ENCODE measurements at regions not wholly inside any gene's neighbourhood (a gene's known extent, or its start where the extent isn't known, plus 50 kb on each side); places are given as distances from the start of the nearest gene placed in this dataset.

DNA sequence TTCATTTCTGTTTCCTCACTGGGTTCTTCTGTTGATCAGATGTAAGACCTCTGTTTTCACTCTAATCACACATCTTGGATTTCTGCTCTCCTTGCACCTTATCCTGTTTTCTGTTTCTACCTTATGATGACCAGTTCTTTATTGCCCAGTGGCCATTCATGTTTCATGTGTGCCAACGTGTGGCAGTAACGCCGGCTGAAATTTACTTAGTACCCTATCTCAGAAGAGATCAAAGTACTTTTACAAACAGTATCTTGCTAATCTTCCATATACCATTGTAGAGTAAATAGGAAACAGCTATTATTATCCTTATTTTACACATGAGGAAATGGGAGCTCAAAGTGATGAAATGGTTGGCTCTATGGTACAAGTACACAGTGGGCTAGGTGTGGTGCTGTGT is 74.0 kb downstream of the GATA3 start:
- no peak overlapping the region for H3K27ac Mint-ChIP-seq
- no peak for ATAC-seq (replicated peaks)
- H3K27me3 Mint-ChIP-seq = no peaks in the 10 kb centered on the region
- H3K36me3 Mint-ChIP-seq (ENCODE audit: low read depth) = peaks cover 12% of the 10 kb centered on the region
- H3K9me3 Mint-ChIP-seq = no peaks in the 10 kb centered on the region
- H3K4me3 Mint-ChIP-seq = no peak overlapping the region
- H3K4me1 Mint-ChIP-seq = peaks cover 22% of the 10 kb centered on the region

DNA sequence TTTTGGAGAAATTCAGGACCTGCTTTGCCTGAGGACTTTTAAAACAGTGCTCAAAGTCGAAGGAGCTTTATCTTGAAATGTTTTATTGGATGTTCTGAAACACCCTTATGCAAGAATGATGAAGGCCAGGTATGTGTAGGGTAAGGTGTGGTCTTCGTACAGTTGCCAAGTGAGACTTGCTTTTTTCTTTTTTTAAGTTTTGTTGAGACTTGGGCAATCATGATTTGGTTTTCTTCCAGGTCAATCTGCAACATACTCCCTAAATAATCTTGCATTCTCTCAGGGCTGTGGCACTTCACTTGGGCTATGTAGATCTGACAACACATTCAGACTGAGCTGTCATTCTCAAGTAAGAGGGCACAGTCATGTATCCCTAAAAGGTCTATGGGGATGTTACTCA is 75.0 kb downstream of the GATA3 start:
- no peaks in the 10 kb centered on the region for H3K9me3 Mint-ChIP-seq

DNA sequence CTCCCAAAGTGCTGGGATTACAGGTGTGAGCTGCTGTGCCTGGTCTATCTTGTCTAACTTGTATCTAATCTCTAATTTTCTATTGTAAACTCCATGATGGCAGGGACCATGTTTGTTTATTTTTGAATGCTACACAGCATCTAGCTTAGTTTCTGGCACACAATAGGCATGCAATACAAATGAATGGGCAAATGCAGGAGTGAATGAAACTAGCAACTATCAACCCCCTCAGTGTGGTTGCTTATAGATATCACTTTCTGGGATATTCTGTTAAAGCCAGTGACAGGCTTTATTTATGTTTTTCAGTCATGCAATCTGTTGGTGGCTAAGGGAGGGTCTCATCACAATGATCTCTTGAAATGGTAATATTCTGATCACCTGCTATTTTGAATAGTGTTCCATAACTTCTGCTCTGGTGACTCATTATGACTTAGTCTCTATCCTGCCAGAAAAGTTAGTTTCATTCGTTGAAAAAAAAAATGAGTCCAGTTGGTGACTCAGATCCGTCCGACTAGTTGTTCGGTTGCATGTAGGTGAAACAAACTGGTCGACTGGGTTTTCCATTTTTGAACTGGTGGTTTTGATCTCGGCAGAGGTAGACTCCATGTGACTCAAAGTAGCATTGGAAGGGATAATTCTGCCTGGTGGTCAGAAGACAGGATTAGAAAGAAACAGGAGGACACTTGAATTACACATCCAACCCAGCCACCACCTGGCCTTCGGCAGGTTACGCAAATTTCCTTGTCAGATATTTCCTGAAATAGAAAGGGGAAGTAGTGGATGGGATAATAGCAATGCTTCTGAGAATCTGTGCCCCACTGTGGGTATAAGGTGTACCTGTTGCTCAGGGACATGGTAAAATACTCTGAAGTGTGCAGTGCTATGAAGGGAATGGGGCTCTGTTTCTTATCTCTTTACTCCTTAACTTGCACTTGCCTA is 76.8 kb downstream of the GATA3 start:
- H3K4me3 Mint-ChIP-seq = peak overlapping the region; percentile 71
- ATAC-seq (replicated peaks) = peak; percentile 78
- no peaks in the 10 kb centered on the region for H3K9me3 Mint-ChIP-seq
- peak overlapping the region; percentile 87 for H3K27ac Mint-ChIP-seq
- H3K4me1 Mint-ChIP-seq = peaks cover 31% of the 10 kb centered on the region
- H3K27me3 Mint-ChIP-seq = no peaks in the 10 kb centered on the region
- peaks cover 15% of the 10 kb centered on the region for H3K36me3 Mint-ChIP-seq (ENCODE audit: low read depth)

More for the DNA sequence above, 75.0 kb downstream of the GATA3 start:
- no peak overlapping the region for H3K4me3 Mint-ChIP-seq
- H3K4me1 Mint-ChIP-seq = peaks cover 28% of the 10 kb centered on the region
- H3K27me3 Mint-ChIP-seq = no peaks in the 10 kb centered on the region
- H3K27ac Mint-ChIP-seq = no peak overlapping the region
- no peak for ATAC-seq (replicated peaks)
- peaks cover 15% of the 10 kb centered on the region for H3K36me3 Mint-ChIP-seq (ENCODE audit: low read depth)

DNA sequence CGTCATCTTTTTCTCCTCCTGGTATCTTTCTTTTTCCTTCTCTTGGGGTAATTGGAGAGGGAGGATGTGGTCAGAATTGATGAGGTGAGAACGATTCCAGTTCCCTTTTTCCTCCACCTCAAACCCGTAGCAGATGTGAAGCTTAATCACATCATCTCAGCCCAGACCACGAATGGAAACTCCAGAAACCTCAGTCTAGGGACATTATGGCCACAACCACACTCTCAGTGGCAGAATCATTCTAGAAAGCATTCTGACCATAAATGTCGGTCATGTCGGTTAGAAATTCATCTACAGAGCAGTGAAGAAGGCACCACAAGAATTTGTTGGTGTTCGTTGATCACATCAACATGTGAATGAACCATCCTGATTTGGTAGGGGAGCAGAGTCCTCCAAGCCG is 78.7 kb downstream of the GATA3 start:
- peaks cover 48% of the 10 kb centered on the region for H3K4me1 Mint-ChIP-seq
- ATAC-seq (replicated peaks) = peak; percentile 58
- no peaks in the 10 kb centered on the region for H3K27me3 Mint-ChIP-seq
- peak overlapping the region; percentile 71 for H3K4me3 Mint-ChIP-seq
- H3K27ac Mint-ChIP-seq = peak overlapping the region; percentile 89
- H3K36me3 Mint-ChIP-seq (ENCODE audit: low read depth) = peaks cover 15% of the 10 kb centered on the region
- H3K9me3 Mint-ChIP-seq = no peaks in the 10 kb centered on the region

DNA sequence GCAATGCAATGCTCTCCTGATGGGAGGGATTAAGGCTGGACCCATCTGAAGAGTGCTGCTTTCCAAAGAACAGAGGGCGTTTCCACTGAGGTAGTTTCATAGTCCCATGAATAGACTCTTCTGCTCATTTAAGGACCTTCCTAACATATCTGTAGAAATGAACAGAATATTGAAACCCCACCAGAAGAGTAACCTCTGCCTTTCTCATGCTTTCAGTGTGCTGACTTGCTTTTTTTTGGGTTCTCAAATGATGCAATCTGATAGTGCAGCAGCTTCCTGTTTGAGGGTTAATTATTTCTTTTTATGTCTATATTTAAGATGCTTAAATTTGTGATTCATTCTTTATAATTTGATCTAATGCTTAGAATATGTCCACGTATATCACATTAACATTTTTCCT is 82.2 kb downstream of the GATA3 start:
- peaks cover 10% of the 10 kb centered on the region for H3K36me3 Mint-ChIP-seq (ENCODE audit: low read depth)
- no peaks in the 10 kb centered on the region for H3K9me3 Mint-ChIP-seq
- peaks cover 48% of the 10 kb centered on the region for H3K4me1 Mint-ChIP-seq
- H3K27me3 Mint-ChIP-seq = no peaks in the 10 kb centered on the region
- ATAC-seq (replicated peaks) = peak; percentile 32
- peak overlapping the region; percentile 90 for H3K27ac Mint-ChIP-seq
- peak overlapping the region; percentile 80 for H3K4me3 Mint-ChIP-seq

DNA sequence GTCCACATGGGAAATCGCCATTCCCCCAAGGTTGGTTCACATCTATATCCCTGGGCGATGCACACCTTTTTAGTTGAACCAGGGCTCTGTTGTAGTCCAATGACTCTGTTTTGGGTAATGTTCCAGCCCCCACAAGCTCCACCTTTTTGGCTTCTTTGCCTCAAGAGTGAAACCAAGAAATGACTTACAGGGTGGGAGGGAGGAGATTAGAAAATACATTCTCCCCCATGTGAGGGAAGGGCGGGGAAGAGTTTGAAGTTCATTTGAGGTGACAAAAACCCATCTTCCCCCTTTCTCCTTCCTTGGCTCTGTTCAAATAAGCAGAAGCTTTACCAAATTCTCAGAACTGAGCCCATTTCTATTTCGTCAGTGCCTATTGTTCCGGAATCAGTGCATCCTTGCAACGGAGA is 82.8 kb downstream of the GATA3 start:
- peak; percentile 66 for ATAC-seq (replicated peaks)
- Mint-ChIP-seq H3K27ac (peak overlapping the region; percentile 90), H3K4me3 (peak overlapping the region; percentile 80), H3K9me3 (no peaks in the 10 kb centered on the region), H3K27me3 (no peaks in the 10 kb centered on the region), H3K36me3 (ENCODE audit: low read depth) (peaks cover 10% of the 10 kb centered on the region), H3K4me1 (peaks cover 45% of the 10 kb centered on the region)

DNA sequence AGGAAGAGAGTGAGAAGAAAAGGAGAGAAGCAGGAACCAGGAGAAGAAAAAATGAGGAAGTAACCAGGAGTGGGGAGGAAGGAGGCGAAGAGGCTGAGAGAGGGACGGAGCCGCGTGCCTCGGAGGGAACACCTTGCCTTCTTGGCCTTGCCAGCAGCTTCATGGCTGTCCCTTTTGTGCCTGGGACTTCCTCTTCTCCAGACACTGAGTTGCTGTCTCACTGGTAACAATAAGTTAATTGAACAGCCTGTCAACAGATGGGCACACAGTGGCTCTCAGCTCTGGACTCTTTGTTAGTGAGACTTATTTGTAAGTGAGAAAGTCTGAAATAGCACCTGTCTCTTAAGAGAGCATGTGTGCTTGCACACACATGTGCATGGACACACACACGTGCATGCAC is 83.2 kb downstream of the GATA3 start:
- Mint-ChIP-seq H3K4me1 (peaks cover 45% of the 10 kb centered on the region), H3K9me3 (no peaks in the 10 kb centered on the region), H3K4me3 (peak overlapping the region; percentile 80), H3K36me3 (ENCODE audit: low read depth) (peaks cover 10% of the 10 kb centered on the region), H3K27ac (peak overlapping the region; percentile 90), H3K27me3 (no peaks in the 10 kb centered on the region)
- ATAC-seq (replicated peaks) = peak; percentile 15

DNA sequence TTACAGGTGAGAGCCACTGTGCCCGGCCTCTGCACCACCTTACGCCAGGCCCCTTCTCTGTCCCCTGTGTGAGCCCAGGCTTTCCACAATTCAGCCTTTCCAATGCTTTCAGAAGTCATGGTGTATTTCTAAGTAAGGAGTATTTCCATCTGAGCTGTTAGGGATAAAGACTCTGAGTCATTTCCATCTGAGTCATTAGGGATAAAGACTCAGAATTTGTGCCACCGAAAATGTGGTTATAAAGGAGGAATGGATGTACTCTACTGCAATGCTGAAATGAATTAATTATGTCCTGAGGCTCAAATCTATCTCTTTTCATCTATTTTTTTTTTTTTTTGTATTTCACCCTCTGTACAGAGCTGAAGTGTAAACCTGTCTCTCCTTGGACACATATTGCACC is 84.0 kb downstream of the GATA3 start:
- Mint-ChIP-seq H3K27me3 (no peaks in the 10 kb centered on the region), H3K4me3 (peak overlapping the region; percentile 80), H3K27ac (peak overlapping the region; percentile 90), H3K4me1 (peaks cover 37% of the 10 kb centered on the region), H3K36me3 (ENCODE audit: low read depth) (peaks cover 4% of the 10 kb centered on the region), H3K9me3 (no peaks in the 10 kb centered on the region)
- ATAC-seq (replicated peaks) = peak; percentile 18

- Mint-ChIP-seq H3K4me1 (no peaks in the 10 kb centered on the region), H3K27ac (no peak overlapping the region), H3K36me3 (ENCODE audit: low read depth) (no peaks in the 10 kb centered on the region), H3K9me3 (no peaks in the 10 kb centered on the region), H3K27me3 (no peaks in the 10 kb centered on the region), H3K4me3 (no peak overlapping the region)
- no peak for ATAC-seq (replicated peaks)
Measured at GRCh38 chr10:8144496-8144895, 90.0 kb downstream of the GATA3 start.

- H3K4me3 Mint-ChIP-seq = no peak overlapping the region
- no peaks in the 10 kb centered on the region for H3K9me3 Mint-ChIP-seq
- no peaks in the 10 kb centered on the region for H3K27me3 Mint-ChIP-seq
- H3K36me3 Mint-ChIP-seq (ENCODE audit: low read depth) = no peaks in the 10 kb centered on the region
- no peak for ATAC-seq (replicated peaks)
- no peaks in the 10 kb centered on the region for H3K4me1 Mint-ChIP-seq
- no peak overlapping the region for H3K27ac Mint-ChIP-seq
Measured at GRCh38 chr10:8146650-8147049, 92.2 kb downstream of the GATA3 start.

- H3K27ac Mint-ChIP-seq = no peak overlapping the region
- no peaks in the 10 kb centered on the region for H3K9me3 Mint-ChIP-seq
- H3K27me3 Mint-ChIP-seq = no peaks in the 10 kb centered on the region
- no peaks in the 10 kb centered on the region for H3K4me1 Mint-ChIP-seq
- H3K36me3 Mint-ChIP-seq (ENCODE audit: low read depth) = no peaks in the 10 kb centered on the region
- H3K4me3 Mint-ChIP-seq = no peak overlapping the region
- ATAC-seq (replicated peaks) = no peak
Measured at GRCh38 chr10:8149991-8150390, 95.5 kb downstream of the GATA3 start.

GRCh38 chr10:8150401-8150905 is 96.0 kb downstream of the GATA3 start:
- H3K4me3 Mint-ChIP-seq = no peak overlapping the region
- H3K27ac Mint-ChIP-seq = no peak overlapping the region
- H3K27me3 Mint-ChIP-seq = no peaks in the 10 kb centered on the region
- no peaks in the 10 kb centered on the region for H3K4me1 Mint-ChIP-seq
- H3K36me3 Mint-ChIP-seq (ENCODE audit: low read depth) = no peaks in the 10 kb centered on the region
- H3K9me3 Mint-ChIP-seq = no peaks in the 10 kb centered on the region
- no peak for ATAC-seq (replicated peaks)

- no peak overlapping the region for H3K4me3 Mint-ChIP-seq
Measured at GRCh38 chr10:8151086-8151485, 96.6 kb downstream of the GATA3 start.

DNA sequence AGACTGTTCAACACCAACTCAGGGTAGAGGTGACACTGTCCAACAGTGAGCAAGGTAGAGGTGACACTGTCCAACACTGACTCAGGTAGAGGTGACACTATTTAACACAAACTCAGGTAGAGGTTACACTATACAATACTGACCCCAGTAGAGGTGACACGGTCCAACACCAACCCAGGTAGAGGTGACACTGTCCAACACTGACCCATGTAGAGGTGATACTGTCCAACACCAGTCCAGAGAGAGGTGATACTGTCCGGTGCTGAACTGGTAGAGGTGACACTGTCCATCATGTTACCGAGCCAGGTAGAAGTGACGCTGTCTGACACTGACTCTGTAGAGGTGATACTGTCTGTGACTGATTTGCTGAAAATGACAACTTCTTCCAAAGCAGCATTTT is 102.4 kb downstream of the GATA3 start:
- Mint-ChIP-seq H3K27ac (no peak overlapping the region), H3K9me3 (no peaks in the 10 kb centered on the region), H3K4me1 (peaks cover 5% of the 10 kb centered on the region), H3K36me3 (ENCODE audit: low read depth) (no peaks in the 10 kb centered on the region), H3K4me3 (no peak overlapping the region), H3K27me3 (no peaks in the 10 kb centered on the region)
- no peak for ATAC-seq (replicated peaks)

More at GRCh38 chr10:8151086-8151485, 96.6 kb downstream of the GATA3 start:
- Mint-ChIP-seq H3K27me3 (no peaks in the 10 kb centered on the region), H3K4me1 (no peaks in the 10 kb centered on the region), H3K27ac (no peak overlapping the region), H3K36me3 (ENCODE audit: low read depth) (no peaks in the 10 kb centered on the region), H3K9me3 (no peaks in the 10 kb centered on the region)
- ATAC-seq (replicated peaks) = no peak

Measured in activated T-helper 17 cell treated with anti-CD3 and anti-CD28 coated beads, Interleukin-2, amount 50 U/mL, for 72 hours (primary cell).